ENCODE measurements at regions not wholly inside any gene's neighbourhood (a gene's known extent, or its start where the extent isn't known, plus 50 kb on each side); places are given as distances from the start of the nearest gene placed in this dataset.
"Not testable (repeated sequence)": the region's sequence is repeated elsewhere in the genome, so short reads cannot be mapped to it uniquely, and the experiment has no call there.

DNA sequence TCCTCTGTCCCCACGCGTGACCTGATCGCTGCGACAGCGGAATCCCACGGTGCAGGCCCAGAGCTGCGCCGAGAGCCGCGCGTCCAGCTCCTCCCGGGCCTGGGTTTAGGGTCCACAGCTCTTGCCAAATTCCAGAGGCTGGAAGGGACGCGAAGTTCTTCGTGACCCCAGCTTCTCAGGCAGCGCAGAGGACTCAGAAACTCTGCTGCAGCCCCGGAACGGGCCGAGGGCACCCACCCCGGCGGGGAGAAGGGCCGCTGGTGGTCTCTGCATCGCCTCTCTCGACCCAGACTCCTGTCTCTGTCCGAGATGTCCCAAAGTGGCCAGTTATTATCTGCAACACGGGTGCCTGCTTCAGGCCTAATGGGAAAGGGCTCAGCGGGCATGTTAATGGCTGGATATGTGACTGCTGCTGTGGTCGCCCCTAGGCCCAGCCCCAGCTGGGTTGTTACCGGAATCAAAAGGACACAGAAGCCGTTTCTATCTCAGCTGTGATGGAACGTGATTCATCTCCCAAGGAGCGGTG, 236.4 kb downstream of the VRK1 start:
- DNase-seq: no peak

DNA sequence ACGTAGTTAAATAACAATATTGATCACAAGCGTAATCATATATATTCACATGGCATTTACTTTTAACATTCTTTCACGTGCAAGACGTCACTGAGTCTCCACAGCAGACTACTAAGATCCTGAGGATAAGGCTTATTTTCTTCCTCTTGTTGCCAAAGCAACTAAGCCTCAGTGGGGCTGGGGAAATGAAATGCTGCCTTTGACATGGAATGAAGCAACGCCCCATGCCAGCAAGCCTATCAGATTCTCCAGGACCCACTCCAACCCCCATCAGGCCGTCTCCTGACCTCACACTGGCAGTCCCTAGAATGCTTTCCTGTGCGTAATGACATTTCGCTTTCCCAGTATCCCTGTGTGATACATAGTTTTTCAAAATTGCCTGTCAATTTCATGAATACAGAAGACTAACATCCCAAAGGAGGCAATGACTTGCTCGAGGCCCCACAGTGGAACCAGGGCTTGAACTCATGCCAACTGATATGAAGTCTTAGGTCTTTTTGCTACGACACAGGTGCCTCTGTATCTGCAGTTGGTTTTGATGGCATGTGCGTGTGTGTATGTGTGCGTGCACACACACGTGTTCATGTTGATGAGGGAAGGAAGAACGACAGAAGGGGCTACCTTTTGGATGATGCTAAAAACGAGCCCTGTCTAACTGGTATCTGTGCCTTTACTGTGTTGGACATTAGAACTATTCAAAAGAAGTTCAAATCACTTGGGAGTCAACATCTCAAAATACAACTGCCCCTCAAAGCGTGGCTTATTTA, 239.1 kb downstream of the VRK1 start:
- no peak for DNase-seq

- DNase-seq: no peak
These were observed 242.7 kb downstream of the VRK1 start for GRCh38 chr14:97039717-97040363.

DNA sequence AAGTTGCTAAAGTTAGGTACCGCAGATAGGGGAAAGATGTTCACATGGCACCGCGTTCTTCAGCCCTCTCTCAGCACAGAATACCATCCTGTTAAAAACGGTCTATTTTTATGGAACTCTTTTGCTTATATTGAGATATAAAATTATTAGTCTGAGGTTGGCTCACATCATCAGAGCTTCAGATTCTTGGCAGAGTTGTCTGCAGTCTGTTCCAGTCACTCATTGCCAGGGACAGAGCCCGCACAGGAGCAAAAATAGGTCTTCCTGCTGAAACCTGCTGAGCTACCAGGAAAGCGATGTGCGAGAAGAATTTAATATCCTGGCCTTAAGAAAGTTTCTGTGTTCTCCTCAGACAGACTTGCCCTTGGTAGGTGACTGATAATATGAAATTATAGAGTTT, 249.8 kb downstream of the VRK1 start:
- DNase-seq: no peak

GRCh38 chr14:97052001-97052400, 254.8 kb downstream of the VRK1 start:
- DNase-seq: no peak

DNA sequence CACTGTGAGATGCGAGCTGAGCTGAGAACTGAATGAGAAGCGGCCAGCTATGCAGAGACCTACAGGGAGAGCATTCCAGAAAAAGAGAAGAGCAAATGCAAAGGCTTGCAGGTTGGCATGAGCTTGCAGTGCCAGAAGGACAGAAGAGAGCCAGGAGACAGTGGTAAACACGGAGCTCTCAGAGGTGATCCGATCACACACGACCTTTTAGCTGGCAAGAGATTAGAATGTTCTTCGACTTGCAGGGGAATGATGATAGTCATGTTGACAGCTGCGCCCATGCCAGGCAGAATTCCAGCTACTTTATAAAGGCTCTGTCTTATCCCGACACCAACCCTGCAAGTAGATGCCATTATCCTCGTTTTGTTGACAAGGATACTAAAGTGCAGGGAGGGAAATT, 256.8 kb downstream of the VRK1 start:
- DNase-seq: no peak

GRCh38 chr14:97055355-97055754, 258.2 kb downstream of the VRK1 start:
- no peak for DNase-seq

DNA sequence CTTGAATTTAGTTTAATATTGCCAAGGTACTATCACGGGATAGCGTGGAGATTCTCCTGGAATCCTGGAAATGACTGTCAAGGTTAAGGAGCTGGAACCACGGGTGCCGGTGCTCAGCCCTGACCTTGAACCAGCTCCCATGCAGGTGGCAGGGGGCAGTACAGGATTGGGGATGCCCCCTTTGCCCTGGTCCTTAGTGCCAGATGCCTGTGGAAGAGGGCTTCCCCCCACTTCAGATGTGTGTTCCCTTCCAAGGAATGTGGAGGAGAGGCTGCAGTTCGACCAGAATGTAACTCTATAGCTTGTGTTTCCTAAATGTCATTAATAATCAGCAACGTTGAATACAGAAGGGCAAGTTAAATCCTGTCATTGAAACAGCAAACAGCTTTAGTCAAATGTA, 258.9 kb downstream of the VRK1 start:
- peak; percentile 75 for DNase-seq

DNA sequence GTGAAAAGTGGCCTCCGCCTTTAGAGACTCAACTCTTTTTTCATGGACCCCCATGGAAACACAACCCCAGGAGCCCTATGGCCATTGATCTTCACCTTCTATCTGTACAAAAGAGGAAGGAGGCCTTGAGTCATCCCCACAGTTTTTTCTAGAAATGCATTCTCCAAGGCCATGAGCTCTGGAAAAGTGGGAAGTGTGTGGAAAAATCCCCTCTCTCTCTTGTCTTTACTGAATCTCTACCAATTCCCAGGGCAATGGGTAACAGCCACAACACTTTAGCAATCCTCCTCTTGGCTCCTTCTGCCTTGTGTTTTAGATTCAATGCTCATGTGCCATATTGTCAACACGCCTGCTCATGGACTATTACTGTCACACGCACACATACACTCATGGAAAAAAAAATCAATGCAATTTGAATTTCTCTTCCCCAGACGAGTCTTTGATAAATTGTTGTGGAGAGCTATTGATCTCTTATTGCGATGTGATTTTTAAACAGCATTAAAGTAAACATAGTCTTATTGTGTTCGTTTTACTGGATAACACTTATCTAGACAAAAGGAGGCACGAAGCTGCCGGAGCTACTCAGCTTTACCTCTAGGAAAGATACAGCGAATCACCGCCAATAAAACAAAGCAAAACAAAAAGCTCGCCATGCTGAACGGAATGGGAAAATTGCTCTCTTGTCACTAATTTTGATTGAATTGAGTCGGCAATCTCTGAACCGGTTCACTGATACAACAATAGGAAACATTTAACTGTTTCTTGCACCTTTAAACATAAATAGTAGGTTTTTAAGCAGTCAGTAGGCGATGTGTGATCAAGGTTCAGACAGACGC, 260.3 kb downstream of the VRK1 start:
- no peak for DNase-seq

DNA sequence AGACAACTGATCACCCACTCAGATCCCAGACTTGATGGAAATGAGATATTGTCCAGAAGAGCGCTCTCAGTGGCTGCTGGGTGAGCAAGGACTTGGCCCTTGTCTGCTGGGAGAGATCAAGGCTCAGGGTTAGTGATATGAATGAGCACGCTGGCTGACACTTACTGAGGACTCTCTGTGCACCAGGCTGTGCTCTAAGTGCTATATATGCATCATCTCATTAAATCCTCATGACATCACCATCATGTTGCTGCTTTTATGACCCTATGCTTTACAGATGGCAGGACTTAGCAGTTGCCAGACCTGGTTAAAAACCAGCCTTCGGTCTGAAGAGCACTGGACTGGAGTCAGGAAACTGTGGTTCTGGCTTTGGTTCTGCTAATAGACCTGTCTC, 260.9 kb downstream of the VRK1 start:
- DNase-seq: no peak

DNA sequence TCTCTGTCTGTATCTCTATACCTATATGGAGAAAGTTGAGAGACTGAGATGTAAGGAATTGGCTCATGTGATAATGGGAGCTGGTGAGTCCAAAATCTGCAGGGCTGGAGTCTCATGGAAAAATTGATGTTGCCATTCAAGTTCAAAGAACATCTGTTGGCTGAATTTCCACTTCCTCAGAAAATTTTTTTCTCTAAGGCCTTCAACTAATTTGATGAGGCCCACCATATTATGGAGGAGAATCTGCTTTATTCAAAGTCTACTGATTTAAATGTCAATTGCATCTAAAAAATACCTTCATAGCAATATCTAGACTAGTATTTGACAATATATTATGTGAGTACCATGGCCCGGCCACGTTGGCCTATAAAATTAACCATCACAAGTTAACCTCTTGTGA, 261.4 kb downstream of the VRK1 start:
- no peak for DNase-seq

DNA sequence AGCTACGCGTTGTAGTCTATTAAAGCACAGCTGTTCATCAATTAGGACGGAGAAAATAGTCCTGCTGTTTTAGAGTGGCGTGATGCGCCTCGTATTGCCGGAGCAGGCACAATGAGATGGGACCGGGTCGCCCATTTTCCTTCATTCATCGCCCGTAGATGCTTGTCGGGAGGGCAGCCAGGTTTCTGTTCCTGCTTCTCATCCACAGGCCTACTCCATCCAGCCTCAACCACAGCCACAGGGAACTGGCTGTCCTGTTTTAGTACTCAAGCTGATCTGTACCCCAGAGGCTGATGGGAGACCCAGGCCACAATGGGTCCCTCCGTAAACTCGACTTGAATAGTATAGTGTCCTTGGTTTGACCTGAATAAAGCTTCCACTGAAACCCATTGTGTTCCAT, 264.0 kb downstream of the VRK1 start:
- peak; percentile 29 for DNase-seq

DNA sequence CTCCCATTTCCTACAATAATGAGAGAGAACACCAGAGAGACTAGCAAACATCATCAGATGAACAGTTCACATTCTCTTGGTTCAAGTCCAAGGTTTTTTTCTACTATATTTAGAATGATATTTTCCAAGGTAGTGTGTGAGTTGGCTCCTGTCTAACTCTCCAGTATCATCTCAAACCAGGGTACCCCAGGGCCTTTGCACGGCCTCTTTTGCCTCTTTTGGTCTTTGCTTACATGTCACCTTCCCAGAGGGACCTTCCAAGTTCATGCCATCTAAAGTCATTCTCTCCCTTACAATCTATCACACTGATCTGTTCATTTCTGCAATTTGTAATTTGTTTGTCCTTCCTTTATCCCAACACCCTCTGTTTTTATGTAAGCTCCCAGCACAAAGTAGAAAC, 264.5 kb downstream of the VRK1 start:
- DNase-seq: no peak

DNA sequence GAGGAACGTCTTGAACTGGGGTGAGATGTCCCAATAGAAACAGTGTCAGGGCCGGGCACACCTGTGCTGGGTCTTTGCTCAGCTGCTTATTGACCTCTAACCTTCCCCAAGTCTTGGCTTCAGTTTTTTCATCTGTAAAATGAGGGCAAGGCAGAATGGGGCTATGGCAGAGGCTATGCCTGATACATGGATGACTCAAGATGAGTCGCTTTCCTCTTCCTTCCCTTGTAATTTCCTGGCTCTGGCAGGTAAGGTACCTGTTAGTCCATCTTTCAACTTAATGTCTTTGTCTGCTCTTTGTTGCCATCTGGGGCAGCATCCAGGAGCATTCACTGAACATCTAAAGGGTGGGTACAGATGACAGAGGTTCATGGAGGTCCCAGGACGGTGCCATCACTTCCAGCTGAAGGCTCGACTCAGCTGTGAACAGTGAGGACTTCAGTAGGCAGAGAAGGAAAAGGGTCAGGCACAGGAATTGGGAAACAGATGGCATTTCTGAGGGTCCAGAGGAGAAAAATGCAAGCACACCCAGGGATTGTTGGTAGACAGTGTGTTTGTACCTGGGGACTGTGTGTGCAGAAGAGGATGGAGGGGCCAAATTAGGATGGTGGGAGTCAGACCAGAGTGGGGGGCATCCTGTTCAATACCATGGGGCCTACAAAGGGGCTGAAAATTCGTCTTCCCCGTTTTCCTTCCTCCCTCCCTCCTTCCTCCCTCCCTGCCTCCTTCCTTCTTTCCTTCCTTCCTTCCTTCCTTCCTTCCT, 268.3 kb downstream of the VRK1 start:
- no peak for DNase-seq

- no peak for DNase-seq
These were observed 269.1 kb downstream of the VRK1 start for GRCh38 chr14:97066068-97066899.

DNA sequence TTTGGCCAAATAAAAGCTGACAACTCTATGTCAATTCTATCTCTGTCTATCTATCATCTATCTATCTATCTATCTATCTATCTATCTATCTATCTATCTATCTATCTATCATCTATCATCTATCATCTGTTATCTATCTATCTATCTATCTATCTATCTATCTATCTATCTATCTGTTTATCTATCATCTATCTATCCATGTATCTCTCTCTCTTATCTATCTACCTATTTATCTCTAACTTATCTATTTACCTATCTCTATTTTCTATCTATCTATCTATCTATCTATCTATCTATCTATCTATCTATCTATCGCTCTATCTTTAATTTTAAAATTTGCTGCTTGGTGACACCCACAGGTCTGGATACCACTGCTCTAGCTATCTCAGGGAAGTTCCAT, 271.1 kb downstream of the VRK1 start:
- DNase-seq: not testable (repeated sequence)

DNA sequence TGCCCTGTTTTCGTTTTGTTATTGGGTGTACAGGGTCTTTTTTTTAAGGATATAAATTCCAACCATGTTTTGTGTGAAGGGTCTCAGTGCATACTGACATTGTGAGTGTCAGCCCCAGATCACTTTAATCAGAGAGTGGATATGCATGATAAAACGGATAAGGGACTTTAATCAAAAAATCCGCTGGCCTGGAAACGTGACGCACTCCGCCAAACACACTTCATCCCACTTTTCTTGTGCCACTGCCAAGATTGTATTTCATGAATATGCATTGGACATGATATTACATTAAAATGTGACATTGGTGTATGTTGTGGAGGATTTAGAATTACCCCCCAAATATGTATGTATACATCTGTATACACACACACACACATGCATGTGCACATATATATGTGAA, 273.1 kb downstream of the VRK1 start:
- no peak for DNase-seq

- no peak for DNase-seq
These were observed 274.0 kb downstream of the VRK1 start for GRCh38 chr14:97071177-97071576.

DNA sequence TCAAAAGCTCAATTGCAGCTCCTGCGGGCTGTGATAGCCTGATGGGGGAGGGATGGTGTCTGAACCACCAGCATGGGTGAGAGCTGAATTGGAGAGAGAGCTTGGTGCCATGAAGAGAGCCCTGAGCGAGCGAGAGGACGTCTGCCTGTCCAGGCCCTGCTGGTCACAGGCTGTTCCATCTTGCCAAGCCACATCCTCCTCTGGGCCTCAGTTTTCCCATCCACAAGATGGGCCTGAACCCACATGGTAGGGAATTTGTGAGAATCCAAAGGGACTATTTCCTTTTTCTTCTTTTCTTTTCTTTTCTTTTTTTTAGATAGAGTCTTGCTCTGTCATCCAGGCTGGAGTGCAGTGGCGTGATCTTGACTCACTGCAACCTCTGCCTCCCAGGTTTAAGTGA, 276.4 kb downstream of the VRK1 start:
- DNase-seq: no peak

DNA sequence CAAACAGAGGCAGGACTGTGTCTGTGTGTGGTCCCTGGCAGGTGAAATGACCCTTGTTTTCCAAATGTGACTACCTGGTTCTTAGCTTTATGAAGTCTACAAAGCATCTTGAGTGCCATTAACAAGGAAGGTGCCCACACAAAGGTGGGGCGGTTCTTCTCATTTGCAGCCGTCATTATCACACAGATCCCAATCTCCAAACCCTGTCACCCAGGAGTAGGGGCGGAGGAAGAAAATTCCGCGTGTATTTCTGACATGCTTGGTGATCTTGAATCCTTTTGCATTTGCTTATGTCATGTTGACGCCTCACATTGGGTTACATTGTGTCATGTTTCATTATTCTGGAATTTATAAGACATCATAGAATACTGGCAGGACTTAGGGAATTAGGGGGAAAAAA, 277.3 kb downstream of the VRK1 start:
- DNase-seq: no peak

DNA sequence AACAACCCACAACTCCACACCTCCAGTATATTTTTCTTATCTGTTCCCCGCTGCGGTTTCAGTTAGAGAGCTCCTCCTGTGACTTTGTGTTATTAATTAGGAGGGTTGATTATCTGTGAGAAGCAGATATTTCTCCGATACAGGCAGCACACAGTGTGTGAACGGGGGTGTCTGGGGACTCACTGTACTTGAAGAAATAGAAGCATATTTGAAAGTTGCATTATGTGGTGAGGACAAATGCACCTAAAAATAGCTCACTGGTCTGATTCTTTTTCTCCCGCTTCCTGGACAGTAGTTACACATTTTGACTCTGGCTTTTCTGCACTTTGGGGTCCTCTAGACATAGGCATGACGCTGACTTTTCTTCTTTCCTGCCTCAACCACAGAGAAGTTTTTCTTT, 277.7 kb downstream of the VRK1 start:
- DNase-seq: no peak

DNA sequence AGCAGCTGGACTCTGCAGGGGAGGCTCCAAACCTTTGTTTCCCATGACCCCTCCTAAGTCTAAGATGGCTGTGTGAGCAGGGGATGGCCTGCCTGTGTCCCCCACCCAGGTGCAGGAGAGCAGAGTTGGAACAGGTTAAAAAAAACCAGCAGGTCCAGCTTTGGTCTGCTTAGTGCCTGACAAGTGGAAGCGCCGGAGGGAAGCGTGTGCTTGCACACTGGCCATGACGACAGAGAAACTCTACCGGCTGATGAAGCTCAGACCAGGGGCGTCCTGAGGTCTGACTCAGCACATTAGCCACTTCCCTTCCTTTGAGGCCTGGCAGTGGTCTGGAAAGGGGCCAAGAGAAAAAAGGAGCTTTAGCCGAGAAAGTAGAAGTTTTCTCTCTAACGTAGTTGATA, 280.1 kb downstream of the VRK1 start:
- DNase-seq: no peak
